Hematopoietic multipotent progenitor cell treated with erythropoietin and hydrocortisone succinate and interleukin-3 and kit ligand, for 4 days (in vitro differentiated cells): ENCODE measurements at regions not wholly inside any gene's neighbourhood (a gene's known extent, or its start where the extent isn't known, plus 50 kb on each side); places are given as distances from the start of the nearest gene placed in this dataset.

Source experiments
- DNase-seq: peaks from one replicate; pipeline ENCODE4 v3.0.0-alpha.2; 2015

GRCh38 chr4:147056940-147057610, 111.4 kb upstream of the TTC29 start:
- DNase-seq = peak; percentile 25

- DNase-seq = peak; percentile 30
These were observed 112.0 kb upstream of the TTC29 start for GRCh38 chr4:147057611-147058190.

- DNase-seq = peak; percentile 34
These were observed 113.5 kb upstream of the TTC29 start for GRCh38 chr4:147059064-147059731.

GRCh38 chr4:147060151-147060931, 114.7 kb upstream of the TTC29 start:
- no peak for DNase-seq

- no peak for DNase-seq
These were observed 119.2 kb upstream of the TTC29 start for GRCh38 chr4:147064856-147065255.

GRCh38 chr4:147068564-147068963, 122.9 kb upstream of the TTC29 start:
- DNase-seq = no peak

- DNase-seq = no peak
These were observed 125.6 kb upstream of the TTC29 start for GRCh38 chr4:147071209-147071740.

GRCh38 chr4:147076179-147076578, 130.5 kb upstream of the TTC29 start:
- no peak for DNase-seq

GRCh38 chr4:147076728-147077127, 131.1 kb upstream of the TTC29 start:
- DNase-seq = no peak

- DNase-seq = no peak
These were observed 132.7 kb upstream of the TTC29 start for GRCh38 chr4:147078362-147078761.

- DNase-seq = no peak
These were observed 133.4 kb upstream of the TTC29 start for GRCh38 chr4:147078875-147079658.

GRCh38 chr4:147084861-147085260, 139.2 kb upstream of the TTC29 start:
- DNase-seq = no peak

- DNase-seq = no peak
These were observed 140.1 kb upstream of the TTC29 start for GRCh38 chr4:147085781-147086180.

- DNase-seq = no peak
These were observed 142.5 kb upstream of the TTC29 start for GRCh38 chr4:147088146-147088545.

GRCh38 chr4:147090486-147090885, 144.8 kb upstream of the TTC29 start:
- no peak for DNase-seq

- DNase-seq = no peak
These were observed 147.5 kb upstream of the TTC29 start for GRCh38 chr4:147093206-147093605.

GRCh38 chr4:147094238-147094637, 148.6 kb upstream of the TTC29 start:
- DNase-seq = no peak

- DNase-seq = peak; percentile 70
These were observed 151.3 kb upstream of the TTC29 start for GRCh38 chr4:147096667-147097604.

GRCh38 chr4:147101678-147102077, 156.0 kb upstream of the TTC29 start:
- no peak for DNase-seq

- DNase-seq = no peak
These were observed 156.9 kb upstream of the TTC29 start for GRCh38 chr4:147102596-147102995.

GRCh38 chr4:147103403-147103946, 157.8 kb upstream of the TTC29 start:
- DNase-seq = no peak
